Embryonic facial prominence (tissue), 1 donor: ENCODE measurements at regions not wholly inside any gene's neighbourhood (a gene's known extent, or its start where the extent isn't known, plus 50 kb on each side); places are given as distances from the start of the nearest gene placed in this dataset.

Experiments used
- DNase-seq: peaks from one replicate; pipeline ENCODE4 v3.0.0-alpha.2; 2016; ENCODE audit errors: extremely low spot score

DNA sequence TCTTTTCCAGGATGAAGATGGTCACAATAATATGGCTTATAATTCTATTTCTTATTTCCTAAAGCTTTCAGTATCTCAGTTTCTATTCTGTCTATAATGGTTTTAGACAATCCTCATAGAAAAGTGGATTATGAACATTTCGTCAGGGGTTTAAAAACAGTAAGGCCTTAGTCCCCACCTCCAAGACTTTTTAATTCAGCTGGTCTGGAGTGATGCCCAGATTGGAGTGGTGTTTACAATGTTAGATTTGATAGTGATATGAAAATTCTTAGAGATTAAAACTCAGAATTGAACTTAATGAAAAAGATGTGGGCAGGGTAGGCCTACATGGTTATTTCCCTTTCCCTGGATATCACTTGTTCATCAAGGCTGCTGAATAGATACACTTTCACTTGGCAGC, 1238.3 kb downstream of the SORCS3 start:
- no peak for DNase-seq

DNA sequence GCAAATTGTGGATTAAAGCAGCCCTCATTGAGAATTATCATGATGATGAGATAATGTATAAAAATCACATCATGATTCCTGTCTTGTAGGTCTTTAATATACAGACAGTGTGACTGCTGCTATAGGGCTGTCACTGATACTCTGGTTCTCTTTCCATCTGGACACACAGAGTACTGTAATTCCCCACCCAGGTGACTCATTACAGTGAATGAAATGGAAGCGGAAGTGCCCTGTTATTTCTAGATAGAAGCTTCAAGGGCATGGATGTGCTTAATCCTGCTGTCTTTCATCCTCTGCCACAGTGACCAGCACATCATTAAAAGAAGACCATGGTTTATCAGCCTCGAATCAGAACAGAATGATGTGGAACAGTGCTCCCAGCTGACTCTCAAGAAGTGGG, 1234.0 kb downstream of the SORCS3 start:
- DNase-seq: no peak

DNA sequence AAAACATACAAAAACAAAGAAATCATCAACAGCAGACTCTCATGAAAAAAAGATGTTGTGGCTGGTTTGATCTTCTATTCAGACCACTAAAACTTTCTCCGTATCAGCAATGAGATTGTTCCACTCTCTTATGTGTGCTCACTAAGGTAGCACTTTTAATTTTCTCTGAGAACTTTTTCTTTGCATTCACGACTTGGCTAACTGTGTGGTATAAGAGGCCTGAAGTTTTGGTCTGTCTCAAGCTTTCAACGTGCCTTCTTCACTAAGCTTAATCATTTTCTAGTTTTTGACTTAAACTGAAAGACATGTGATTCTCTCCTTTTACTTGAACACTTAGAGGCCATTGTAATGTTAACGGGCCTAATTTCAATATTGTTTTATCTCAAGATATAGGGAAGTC, 1231.6 kb downstream of the SORCS3 start:
- no peak for DNase-seq

- DNase-seq: no peak
These were observed 1227.8 kb downstream of the SORCS3 start for GRCh38 chr10:105868935-105869334.

DNA sequence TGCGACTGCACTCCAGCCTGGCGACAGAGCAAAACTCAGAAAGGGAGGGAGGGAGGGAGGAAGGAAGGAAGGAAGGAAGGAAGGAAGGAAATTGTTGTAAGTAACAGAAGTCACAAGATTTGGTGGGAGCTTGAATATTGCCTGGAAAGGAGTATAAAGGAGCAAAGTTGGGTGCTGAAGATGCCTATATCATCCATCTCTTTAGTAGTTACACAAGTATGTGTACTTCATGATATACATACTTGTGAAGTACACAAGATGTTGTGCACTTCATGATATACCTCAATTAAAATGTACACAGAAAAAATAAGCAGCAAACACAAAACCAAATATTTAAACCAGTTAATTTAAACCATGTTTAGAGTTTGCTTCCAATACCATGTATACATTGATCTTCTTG, 1223.8 kb downstream of the SORCS3 start:
- DNase-seq: no peak

- no peak for DNase-seq
These were observed 1216.5 kb downstream of the SORCS3 start for GRCh38 chr10:105857268-105858264.

GRCh38 chr10:105855791-105856190, 1214.7 kb downstream of the SORCS3 start:
- DNase-seq: no peak

DNA sequence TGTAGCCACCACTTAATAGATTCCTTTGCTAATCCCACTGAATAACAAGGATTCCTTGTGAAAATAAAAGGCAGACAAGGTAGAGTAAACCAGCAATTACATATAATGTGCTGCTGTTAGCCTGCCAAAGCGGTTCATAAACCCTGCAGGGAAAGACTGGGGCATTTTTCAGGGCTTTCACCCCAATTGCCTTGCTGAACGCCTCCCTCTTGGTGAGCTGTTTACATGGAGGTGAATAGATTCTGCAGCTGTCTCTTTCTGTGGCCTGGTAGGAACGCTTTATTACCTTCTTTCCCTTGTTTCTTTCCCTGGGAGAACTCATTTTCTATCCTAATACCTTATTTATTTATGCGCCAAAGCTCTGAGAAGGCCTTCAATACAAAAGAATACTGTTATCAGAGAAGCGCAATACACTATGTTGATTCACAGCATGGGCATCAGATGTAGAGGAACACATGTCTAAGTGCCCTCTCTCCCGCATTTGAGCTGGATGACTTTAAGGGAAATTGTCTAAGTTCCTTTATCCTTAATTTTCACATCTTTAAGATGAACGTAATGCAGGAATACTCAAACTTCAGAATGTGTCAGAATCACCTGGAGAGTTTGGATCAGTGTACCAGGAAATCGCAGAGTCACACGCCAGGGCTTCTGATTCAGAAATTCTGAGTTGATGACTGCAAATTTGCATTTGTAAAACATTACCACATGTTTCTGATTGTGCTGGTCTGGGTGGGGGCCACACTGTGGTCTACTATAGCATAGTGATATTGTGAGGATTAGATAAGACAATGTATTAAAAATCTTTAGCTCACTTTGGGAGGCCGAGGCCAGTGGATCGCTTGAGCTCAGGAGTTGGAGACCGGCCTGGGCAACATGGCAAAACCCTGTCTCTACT, 1203.8 kb downstream of the SORCS3 start:
- no peak for DNase-seq

GRCh38 chr10:105844241-105844640, 1203.2 kb downstream of the SORCS3 start:
- no peak for DNase-seq

DNA sequence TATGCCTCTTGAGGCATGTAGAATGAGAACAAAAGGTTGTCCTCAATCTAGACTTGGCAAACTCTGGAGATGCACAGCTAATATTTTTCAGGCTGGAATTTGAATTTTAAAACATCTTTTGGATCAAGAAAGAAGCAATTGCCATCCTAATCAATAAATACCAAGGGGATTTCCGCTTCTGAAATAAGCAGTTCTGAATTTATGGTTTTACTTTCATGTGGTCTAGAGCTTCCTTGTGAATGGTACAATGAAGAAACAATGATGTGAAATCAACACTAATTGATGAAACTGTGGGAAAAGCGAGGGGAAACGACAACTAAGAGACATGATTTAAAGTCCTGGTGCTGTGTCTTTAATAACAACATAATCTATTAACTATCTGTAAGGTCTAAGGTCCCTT, 1202.7 kb downstream of the SORCS3 start:
- DNase-seq: no peak

GRCh38 chr10:105840288-105840770, 1199.2 kb downstream of the SORCS3 start:
- no peak for DNase-seq

GRCh38 chr10:105838392-105838791, 1197.3 kb downstream of the SORCS3 start:
- DNase-seq: no peak

GRCh38 chr10:105837951-105838350, 1196.9 kb downstream of the SORCS3 start:
- DNase-seq: no peak

DNA sequence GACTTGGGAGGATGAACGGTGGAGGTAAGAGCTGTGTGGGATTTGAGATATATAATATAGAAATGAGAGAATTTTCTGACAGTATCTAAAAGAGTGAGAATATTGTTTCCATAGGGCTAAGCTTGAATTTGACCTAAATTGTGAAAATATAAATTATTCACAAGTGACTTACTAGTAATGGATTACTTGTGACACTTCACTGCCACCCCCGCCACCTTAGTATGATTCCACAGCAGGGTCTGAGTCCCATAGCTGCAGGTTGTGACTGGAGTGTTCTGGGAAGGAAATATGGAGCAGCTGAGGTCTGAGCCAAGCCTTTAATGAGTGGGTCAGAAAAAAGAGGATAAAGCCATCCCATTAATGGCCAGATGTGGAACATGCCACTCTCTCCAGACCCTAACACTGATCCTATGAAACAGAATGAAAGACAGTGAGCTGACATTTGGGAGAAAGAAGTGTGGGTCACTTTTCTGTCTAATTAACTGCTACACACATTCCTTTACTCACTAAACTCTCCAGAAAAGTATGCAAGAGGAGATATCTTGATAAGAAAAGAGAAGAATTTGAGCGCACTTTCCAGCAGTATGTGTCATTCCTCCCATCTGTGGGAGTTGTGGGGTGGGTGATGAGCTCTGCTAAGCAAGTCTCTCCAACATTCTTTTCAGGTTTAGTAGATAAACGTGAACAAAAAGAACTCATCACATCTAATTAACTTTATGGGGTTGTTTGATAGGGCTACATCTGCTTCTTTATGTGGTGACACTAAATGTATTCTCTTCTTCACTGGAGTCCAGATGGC, 1193.4 kb downstream of the SORCS3 start:
- DNase-seq: no peak

GRCh38 chr10:105827133-105827532, 1186.0 kb downstream of the SORCS3 start:
- no peak for DNase-seq

GRCh38 chr10:105807935-105808587, 1167.0 kb downstream of the SORCS3 start:
- no peak for DNase-seq

DNA sequence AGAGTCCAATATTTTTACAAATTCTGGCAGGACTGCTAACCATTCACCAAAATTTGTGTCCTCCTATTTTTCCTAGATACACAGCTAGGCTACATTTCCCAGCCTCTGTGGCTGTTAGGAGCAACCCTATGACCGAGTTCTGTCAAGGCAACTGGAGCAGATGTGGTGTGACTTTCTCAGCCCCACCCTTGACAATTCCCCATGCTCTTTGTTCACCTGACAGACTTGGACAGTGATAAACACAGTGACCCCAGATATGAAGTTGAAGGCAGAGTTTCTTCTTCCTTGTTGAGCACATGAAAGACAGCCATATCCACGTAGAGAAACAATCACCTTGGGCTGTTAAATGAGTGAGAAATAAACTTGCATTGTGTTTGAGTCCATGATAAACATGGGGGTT, 1162.1 kb downstream of the SORCS3 start:
- no peak for DNase-seq

- no peak for DNase-seq
These were observed 1159.6 kb downstream of the SORCS3 start for GRCh38 chr10:105800641-105801040.

DNA sequence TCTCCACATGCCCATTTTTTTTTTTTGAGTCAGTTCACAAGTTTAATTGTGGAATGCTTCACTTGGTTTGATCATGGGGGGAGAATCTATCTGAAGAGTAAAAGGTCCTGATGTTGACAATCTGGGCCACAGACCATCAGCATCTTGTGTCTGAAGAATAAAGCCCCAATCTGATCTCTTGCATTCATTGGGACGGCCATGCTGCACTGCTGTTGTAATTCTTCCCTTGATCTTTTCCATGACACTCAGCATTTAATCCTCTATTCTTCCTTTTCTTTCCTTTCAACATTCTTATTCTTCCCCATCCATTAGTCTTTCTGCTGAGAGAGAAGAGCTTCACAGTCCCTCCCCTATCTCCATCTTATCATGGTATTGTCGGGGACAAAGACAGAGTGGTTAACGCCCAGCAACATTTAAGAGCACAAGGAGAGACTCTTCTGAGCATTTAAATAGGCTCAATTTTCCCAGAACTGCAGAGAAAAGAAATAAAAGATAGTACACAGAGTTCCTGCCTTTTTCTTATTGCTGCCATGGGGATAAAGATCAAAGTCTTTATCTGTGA, 1157.3 kb downstream of the SORCS3 start:
- DNase-seq: no peak

GRCh38 chr10:105797234-105797890, 1156.3 kb downstream of the SORCS3 start:
- no peak for DNase-seq
